Liver (tissue), 3 donors: ENCODE measurements at regions not wholly inside any gene's neighbourhood (a gene's known extent, or its start where the extent isn't known, plus 50 kb on each side); places are given as distances from the start of the nearest gene placed in this dataset.

Experiments
- CTCF ChIP-seq: fragments of 150-350 bp; IDR thresholded peaks from 2 replicates; pipeline ENCODE4 v1.5.1; 2017; ENCODE audit warnings: improper control_type of control experiment, low read depth, low read length; ENCODE audit not compliant: missing input control
- JUND ChIP-seq, 2 donors: IDR thresholded peaks; 2 replicates each; pipeline ENCODE4 v1.6.1; 2016; ENCODE audit warnings: antibody characterized with exemption in 2 of 2
- RAD21 ChIP-seq, 2 donors: IDR thresholded peaks; 2 replicates each; pipeline ENCODE4 v1.6.1; 2016; ENCODE audit warnings: antibody characterized with exemption in 2 of 2, mild to moderate bottlenecking in 2 of 2
- REST ChIP-seq: IDR thresholded peaks from 2 replicates; pipeline ENCODE4 v1.6.1; 2016; ENCODE audit warnings: antibody characterized with exemption, mild to moderate bottlenecking
- RXRA ChIP-seq, 2 donors: IDR thresholded peaks; 2 replicates each; pipeline ENCODE4 v1.6.1; 2017 to 2018; ENCODE audit warnings: antibody characterized with exemption in 2 of 2, mild to moderate bottlenecking in 1 of 2
- TAF1 ChIP-seq: conservative IDR thresholded peaks from 2 replicates; pipeline ENCODE4 v1.6.1; 2016; ENCODE audit warnings: antibody characterized with exemption, mild to moderate bottlenecking
- YY1 ChIP-seq: IDR thresholded peaks from 2 replicates; pipeline ENCODE4 v1.6.1; 2016; ENCODE audit warnings: antibody characterized with exemption, mild to moderate bottlenecking
- TF ChIP-seq, protein P1 (sequence below): IDR thresholded peaks from 2 replicates; pipeline ENCODE4 v1.6.1; 2016; ENCODE audit warnings: antibody characterized with exemption
- donor health status: healthy.
- donor health status: healthy.

DNA sequence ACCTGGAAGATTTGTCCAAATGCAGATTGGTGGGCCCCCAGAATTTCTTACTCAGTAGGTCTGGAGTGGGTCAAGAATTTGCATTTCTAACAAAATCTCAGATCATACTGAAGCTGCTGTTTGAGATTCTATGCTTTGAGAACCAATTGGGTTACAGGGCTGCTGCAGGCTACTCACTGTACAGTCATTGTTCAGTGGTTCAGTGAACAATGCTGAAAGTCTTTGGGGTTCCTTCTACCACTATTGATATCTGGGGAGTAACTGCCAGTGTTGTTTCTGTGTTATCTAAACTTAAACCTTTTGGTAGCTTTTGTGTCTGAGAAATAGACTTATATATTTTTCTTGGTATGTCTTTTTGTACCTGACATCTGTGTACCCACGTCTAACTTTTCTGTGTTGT, 187.5 kb downstream of the TANC2 start:
- TF ChIP-seq JUND (IDR thresholded peaks at IDR 0.05) (no peak), TAF1 (no peak), REST (no peak), CTCF (no peak), YY1 (no peak), RXRA (IDR thresholded peaks at IDR 0.05) (no peak), RAD21 (IDR thresholded peaks at IDR 0.05) (no peak)
- TF ChIP-seq, protein P1, sequence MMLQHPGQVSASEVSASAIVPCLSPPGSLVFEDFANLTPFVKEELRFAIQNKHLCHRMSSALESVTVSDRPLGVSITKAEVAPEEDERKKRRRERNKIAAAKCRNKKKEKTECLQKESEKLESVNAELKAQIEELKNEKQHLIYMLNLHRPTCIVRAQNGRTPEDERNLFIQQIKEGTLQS: no peak
